H9 (cell line): ENCODE measurements at regions not wholly inside any gene's neighbourhood (a gene's known extent, or its start where the extent isn't known, plus 50 kb on each side); places are given as distances from the start of the nearest gene placed in this dataset.

Source experiments
- DNase-seq: peaks from one replicate; pipeline ENCODE4 v3.0.0-alpha.2; 2017
- H2AFZ ChIP-seq: one replicate; pipeline ENCODE4 v1.6.1; 2013; ENCODE audit warnings: mild to moderate bottlenecking, low read length, control low read depth, moderate library complexity
- H2AK5ac ChIP-seq: 2 replicates; pipeline ENCODE4 v1.6.1; 2013; ENCODE audit warnings: low read length, control low read depth, mixed read lengths; ENCODE audit not compliant: insufficient read length
- H2BK120ac ChIP-seq: one replicate; pipeline ENCODE4 v1.6.1; 2013; ENCODE audit warnings: low read depth, mild to moderate bottlenecking, low read length, control low read depth, inconsistent platforms; ENCODE audit not compliant: poor library complexity, severe bottlenecking
- H2BK12ac ChIP-seq: 2 replicates; pipeline ENCODE4 v1.6.1; 2013; ENCODE audit warnings: low read length, control low read depth, mixed read lengths, low read depth; ENCODE audit not compliant: insufficient read length
- H2BK15ac ChIP-seq: 2 replicates; pipeline ENCODE4 v1.6.1; 2013; ENCODE audit warnings: low read depth, low read length, control low read depth
- H2BK20ac ChIP-seq: one replicate; pipeline ENCODE4 v1.6.1; 2013; ENCODE audit warnings: low read depth, mild to moderate bottlenecking, low read length, control low read depth, inconsistent platforms; ENCODE audit not compliant: poor library complexity, severe bottlenecking
- H2BK5ac ChIP-seq: 2 replicates; pipeline ENCODE4 v1.6.1; 2013; ENCODE audit warnings: low read length, control low read depth, mixed read lengths; ENCODE audit not compliant: insufficient read length
- H3K14ac ChIP-seq: 2 replicates; pipeline ENCODE4 v1.6.1; 2013; ENCODE audit warnings: low read length, control low read depth; ENCODE audit not compliant: insufficient read depth
- H3K18ac ChIP-seq: 2 replicates; pipeline ENCODE4 v1.6.1; 2013; ENCODE audit warnings: low read depth, mild to moderate bottlenecking, mixed read lengths, low read length, control low read depth; ENCODE audit not compliant: insufficient read length
- H3K23ac ChIP-seq: 2 replicates; pipeline ENCODE4 v1.6.1; 2013; ENCODE audit warnings: low read length, control low read depth, mixed read lengths, low read depth; ENCODE audit not compliant: insufficient read length
- H3K23me2 ChIP-seq: 2 replicates; pipeline ENCODE4 v1.6.1; 2013; ENCODE audit warnings: low read depth, mild to moderate bottlenecking, mixed read lengths, low read length, control low read depth; ENCODE audit not compliant: insufficient read length, poor library complexity, severe bottlenecking
- H3K27ac ChIP-seq: 2 replicates; pipeline ENCODE4 v1.5.1; 2013; ENCODE audit warnings: low read length, control low read depth, mixed read lengths, low read depth; ENCODE audit not compliant: insufficient read length
- H3K27me3 ChIP-seq: 2 replicates; pipeline ENCODE4 v1.6.1; 2013; ENCODE audit warnings: low read length, control low read depth, inconsistent platforms; ENCODE audit not compliant: insufficient read depth
- H3K4ac ChIP-seq: 2 replicates; pipeline ENCODE4 v1.6.1; 2013; ENCODE audit warnings: low read depth, mild to moderate bottlenecking, control low read depth, inconsistent platforms, low read length, moderate library complexity
- H3K4me1 ChIP-seq: 2 replicates; pipeline ENCODE4 v1.6.1; 2013; ENCODE audit warnings: low read length, control low read depth, inconsistent platforms; ENCODE audit not compliant: insufficient read depth
- H3K4me2 ChIP-seq: 2 replicates; pipeline ENCODE4 v1.6.1; 2013; ENCODE audit warnings: low read length, control low read depth, mixed read lengths; ENCODE audit not compliant: insufficient read length, insufficient read depth
- H3K56ac ChIP-seq: 2 replicates; pipeline ENCODE4 v1.6.1; 2013; ENCODE audit warnings: low read depth, mild to moderate bottlenecking, mixed read lengths, low read length, control low read depth; ENCODE audit not compliant: insufficient read length
- H3K79me1 ChIP-seq: 2 replicates; pipeline ENCODE4 v1.6.1; 2013; ENCODE audit warnings: low read depth, mild to moderate bottlenecking, moderate library complexity, low read length, control low read depth, inconsistent platforms; ENCODE audit not compliant: insufficient read depth, poor library complexity, severe bottlenecking
- H3K79me2 ChIP-seq: 2 replicates; pipeline ENCODE4 v1.6.1; 2013; ENCODE audit warnings: low read length, control low read depth, inconsistent platforms; ENCODE audit not compliant: insufficient read depth
- H3K9ac ChIP-seq: 2 replicates; pipeline ENCODE4 v1.6.1; 2013; ENCODE audit warnings: low read length, control low read depth, mixed read lengths; ENCODE audit not compliant: insufficient read length; ENCODE audit errors: extremely low read depth
- H3K9me3 ChIP-seq: one replicate; pipeline ENCODE4 v1.6.1; 2013; ENCODE audit warnings: low read depth, low read length, inconsistent platforms; ENCODE audit not compliant: control insufficient read depth
- H3T11ph ChIP-seq: one replicate; pipeline ENCODE4 v1.6.1; 2013; ENCODE audit warnings: mild to moderate bottlenecking, low read length, control low read depth, inconsistent platforms
- H4K20me1 ChIP-seq: one replicate; pipeline ENCODE4 v1.6.1; 2013; ENCODE audit not compliant: control insufficient read depth, insufficient read length, insufficient read depth
- H4K5ac ChIP-seq: 2 replicates; pipeline ENCODE4 v1.6.1; 2013; ENCODE audit warnings: low read depth, mild to moderate bottlenecking, mixed read lengths, low read length, control low read depth; ENCODE audit not compliant: insufficient read length
- H4K8ac ChIP-seq: replicated peaks from 2 replicates; pipeline ENCODE4 v1.6.1; 2013; ENCODE audit warnings: low read length, control low read depth, mixed read lengths, low read depth; ENCODE audit not compliant: insufficient read length
- H4K91ac ChIP-seq: 2 replicates; pipeline ENCODE4 v1.6.1; 2013; ENCODE audit warnings: low read depth, mild to moderate bottlenecking, moderate library complexity, mixed read lengths, low read length, control low read depth; ENCODE audit not compliant: insufficient read length
- H3K27ac Mint-ChIP-seq, 3 experiments: 2 replicates in 2 of 3; 3 replicates in 1 of 3; pipeline ENCODE4 v1.8.0; 2020 to 2021; ENCODE audit warnings: mixed read lengths in 3 of 3, mild to moderate bottlenecking in 1 of 3, moderate library complexity in 1 of 3
- H3K27me3 Mint-ChIP-seq: 2 replicates; pipeline ENCODE4 v1.8.0; 2021; ENCODE audit warnings: low read depth, mild to moderate bottlenecking, moderate library complexity, mixed read lengths
- H3K36me3 Mint-ChIP-seq, 3 experiments: 2 replicates in 2 of 3; 3 replicates in 1 of 3; pipeline ENCODE4 v1.8.0; 2020 to 2021; ENCODE audit warnings: low read depth in 3 of 3, mixed read lengths in 3 of 3; ENCODE audit not compliant: insufficient read depth in 1 of 3
- H3K4me1 Mint-ChIP-seq, 2 experiments: 2 replicates each; pipeline ENCODE4 v1.8.0; 2020; ENCODE audit warnings: mixed read lengths in 2 of 2
- H3K4me3 Mint-ChIP-seq, 2 experiments: 2 replicates in 1 of 2; 3 replicates in 1 of 2; pipeline ENCODE4 v1.8.0; 2020 to 2021; ENCODE audit warnings: mild to moderate bottlenecking in 2 of 2, mixed read lengths in 2 of 2, moderate library complexity in 1 of 2
- H3K9me3 Mint-ChIP-seq, 2 experiments: 2 replicates in 1 of 2; 3 replicates in 1 of 2; pipeline ENCODE4 v1.8.0; 2020; ENCODE audit warnings: mild to moderate bottlenecking in 2 of 2, mixed read lengths in 2 of 2, moderate library complexity in 1 of 2
- CTCF ChIP-seq: fragments of 200-600 bp; sonication (generic); conservative IDR thresholded peaks from 3 replicates; pipeline ENCODE4 v1.8.0; 2021; ENCODE audit warnings: antibody characterized with exemption, mild to moderate bottlenecking
- WGBS: extraction: QIAGEN DNeasy Blood & Tissue Kit; methylation state at CpG from one replicate; pipeline ENCODE4 v1.1.7; 2013; ENCODE audit warnings: missing lambda C conversion rate, low lambda C conversion rate, mixed read lengths; ENCODE audit not compliant: insufficient read length; ENCODE audit errors: extremely low coverage; 5-methylcytosine and 5-hydroxymethylcytosine counted together

GRCh38 chr13:72261732-72262131 lies 394.7 kb upstream of the DACH1 start:
- Histone ChIP-seq H3K14ac (no peak overlapping the region), H2BK15ac (no peak overlapping the region), H2BK12ac (no peak overlapping the region), H2BK5ac (no peak overlapping the region), H3K27ac (no peak overlapping the region), H2AFZ (no peak overlapping the region), H4K20me1 (no peaks in the 10 kb centered on the region), H3K79me1 (no peaks in the 10 kb centered on the region), H3K27me3 (no peaks in the 10 kb centered on the region), H2BK20ac (no peak overlapping the region), H3K4ac (no peak overlapping the region), H3K18ac (no peak overlapping the region), H4K8ac (no peak overlapping the region), H2BK120ac (no peak overlapping the region), H4K91ac (no peak overlapping the region), H4K5ac (no peak overlapping the region), H3K4me2 (no peak overlapping the region), H3K23ac (no peak overlapping the region), H3T11ph (no peak overlapping the region), H3K9me3 (no peaks in the 10 kb centered on the region), H2AK5ac (no peak overlapping the region), H3K9ac (no peak overlapping the region), H3K23me2 (no peaks in the 10 kb centered on the region), H3K4me1 (no peaks in the 10 kb centered on the region), H3K56ac (no peak overlapping the region), H3K79me2 (no peaks in the 10 kb centered on the region)
- Mint-ChIP-seq H3K9me3 (peaks cover 0 to 4% of the 10 kb centered on the region in 2 experiments; a peak in 2 of 5 replicates), H3K4me3 (no peak overlapping the region), H3K27me3 (no peaks in the 10 kb centered on the region; the same call in 1 of the 2 replicates), H3K4me1 (peaks cover 7 to 8% of the 10 kb centered on the region in 2 experiments), H3K36me3 (no peaks in the 10 kb centered on the region), H3K27ac (no peak overlapping the region)
- no CpG with 5 or more reads among the region's 1 CpG for WGBS
- no peak for DNase-seq
- no peak for TF ChIP-seq CTCF
